HL-60 (cell line): ENCODE measurements at regions not wholly inside any gene's neighbourhood (a gene's known extent, or its start where the extent isn't known, plus 50 kb on each side); places are given as distances from the start of the nearest gene placed in this dataset.

Experiments
- GABPA ChIP-seq: IDR thresholded peaks from 2 replicates; pipeline ENCODE4 v1.6.1; 2012; ENCODE audit warnings: low read depth
- POLR2AphosphoS5 ChIP-seq: IDR thresholded peaks from 2 replicates; pipeline ENCODE4 v1.6.1; 2012; ENCODE audit warnings: low read depth
- TF ChIP-seq, protein P1 (sequence below): IDR thresholded peaks from one replicate; pipeline ENCODE4 v1.5.1; 2011; ENCODE audit warnings: low read length, control low read depth, inconsistent platforms; ENCODE audit not compliant: insufficient read depth

GRCh38 chr12:87365423-87365822 is 663.8 kb downstream of the C12orf50 start:
- TF ChIP-seq, protein P1, sequence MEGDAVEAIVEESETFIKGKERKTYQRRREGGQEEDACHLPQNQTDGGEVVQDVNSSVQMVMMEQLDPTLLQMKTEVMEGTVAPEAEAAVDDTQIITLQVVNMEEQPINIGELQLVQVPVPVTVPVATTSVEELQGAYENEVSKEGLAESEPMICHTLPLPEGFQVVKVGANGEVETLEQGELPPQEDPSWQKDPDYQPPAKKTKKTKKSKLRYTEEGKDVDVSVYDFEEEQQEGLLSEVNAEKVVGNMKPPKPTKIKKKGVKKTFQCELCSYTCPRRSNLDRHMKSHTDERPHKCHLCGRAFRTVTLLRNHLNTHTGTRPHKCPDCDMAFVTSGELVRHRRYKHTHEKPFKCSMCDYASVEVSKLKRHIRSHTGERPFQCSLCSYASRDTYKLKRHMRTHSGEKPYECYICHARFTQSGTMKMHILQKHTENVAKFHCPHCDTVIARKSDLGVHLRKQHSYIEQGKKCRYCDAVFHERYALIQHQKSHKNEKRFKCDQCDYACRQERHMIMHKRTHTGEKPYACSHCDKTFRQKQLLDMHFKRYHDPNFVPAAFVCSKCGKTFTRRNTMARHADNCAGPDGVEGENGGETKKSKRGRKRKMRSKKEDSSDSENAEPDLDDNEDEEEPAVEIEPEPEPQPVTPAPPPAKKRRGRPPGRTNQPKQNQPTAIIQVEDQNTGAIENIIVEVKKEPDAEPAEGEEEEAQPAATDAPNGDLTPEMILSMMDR: no peak
- TF ChIP-seq POLR2AphosphoS5: no peak
- TF ChIP-seq GABPA: no peak
